DMS53 treated with DMSO at 0.1 percent for 48 hours (cell line): ENCODE measurements at regions not wholly inside any gene's neighbourhood (a gene's known extent, or its start where the extent isn't known, plus 50 kb on each side); places are given as distances from the start of the nearest gene placed in this dataset.

Experiments used
- DNase-seq: peaks from one replicate; lab custom pipeline; 2025; ENCODE audit not compliant: unreplicated experiment; lab: John Stamatoyannopoulos, UW

DNA sequence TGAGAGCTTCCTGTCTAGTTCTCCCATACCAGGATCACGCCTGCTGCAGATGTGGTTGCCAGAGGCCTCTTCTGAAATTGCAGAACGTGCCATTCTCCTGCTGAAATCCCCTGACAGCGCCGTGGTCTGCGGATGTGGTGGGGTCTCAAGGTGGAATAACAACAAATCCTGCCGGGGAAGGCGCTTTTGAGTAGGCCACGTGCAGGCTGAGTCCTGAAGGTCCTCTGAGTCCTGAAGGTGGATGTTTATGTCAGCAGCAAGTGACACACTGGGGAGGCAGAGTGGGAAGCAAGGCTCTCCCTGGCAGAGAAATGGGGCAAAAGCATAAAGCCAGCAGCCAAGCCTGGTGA lies 241.4 kb downstream of the MYCN start:
- no peak for DNase-seq

DNA sequence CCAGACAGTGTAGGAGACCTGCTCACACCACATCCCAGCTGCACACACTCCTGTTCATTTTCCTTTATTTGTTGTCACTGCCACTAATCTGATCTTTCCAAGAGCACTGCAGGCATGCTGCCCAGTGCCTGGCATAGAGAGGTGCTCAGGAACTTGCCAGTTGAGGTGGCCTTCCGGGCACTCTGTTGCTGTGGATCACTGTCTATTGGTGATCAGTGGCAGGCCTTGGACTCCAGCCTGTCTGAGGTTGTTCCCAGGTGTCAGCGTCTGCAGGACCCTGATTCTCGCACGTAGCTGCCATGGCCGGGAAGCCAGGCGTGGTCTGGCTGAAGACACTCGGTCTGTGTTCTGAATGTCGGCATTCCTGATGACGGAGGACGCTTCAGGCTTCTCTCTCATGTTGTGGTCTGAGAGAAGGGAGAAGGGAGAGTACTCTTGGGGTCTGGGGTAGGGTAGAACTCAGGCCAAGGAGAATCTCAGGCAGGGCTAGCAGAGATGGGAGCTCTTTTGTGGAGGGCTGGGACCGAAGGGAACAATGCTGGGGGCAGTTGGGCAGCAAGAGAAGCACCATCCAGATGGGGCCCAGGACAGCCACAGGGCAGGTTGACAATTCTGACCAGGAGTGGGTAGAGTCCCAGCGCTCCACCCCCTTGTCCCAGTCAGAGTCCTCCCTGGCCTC lies 240.9 kb downstream of the MYCN start:
- DNase-seq, result no peak

DNA sequence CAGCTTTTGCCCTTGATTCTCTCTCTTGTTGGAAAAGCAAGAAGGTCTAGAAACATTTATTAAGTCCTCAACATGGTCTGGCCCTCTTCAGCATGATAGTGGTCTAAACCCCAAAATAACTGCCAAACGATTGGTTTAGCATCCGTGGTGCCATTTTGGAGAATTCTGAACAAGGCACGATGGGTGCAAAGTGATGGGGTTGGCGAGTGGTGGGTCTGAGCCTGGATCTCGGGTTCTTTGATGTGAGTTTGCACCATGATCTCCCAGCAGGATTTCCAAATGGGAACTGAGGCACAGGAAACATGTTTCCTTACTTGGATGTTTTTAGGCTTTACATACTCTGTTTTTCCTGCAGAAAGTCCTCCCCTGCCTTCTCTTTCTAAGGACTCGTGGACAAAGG lies 240.3 kb downstream of the MYCN start:
- no peak for DNase-seq

DNA sequence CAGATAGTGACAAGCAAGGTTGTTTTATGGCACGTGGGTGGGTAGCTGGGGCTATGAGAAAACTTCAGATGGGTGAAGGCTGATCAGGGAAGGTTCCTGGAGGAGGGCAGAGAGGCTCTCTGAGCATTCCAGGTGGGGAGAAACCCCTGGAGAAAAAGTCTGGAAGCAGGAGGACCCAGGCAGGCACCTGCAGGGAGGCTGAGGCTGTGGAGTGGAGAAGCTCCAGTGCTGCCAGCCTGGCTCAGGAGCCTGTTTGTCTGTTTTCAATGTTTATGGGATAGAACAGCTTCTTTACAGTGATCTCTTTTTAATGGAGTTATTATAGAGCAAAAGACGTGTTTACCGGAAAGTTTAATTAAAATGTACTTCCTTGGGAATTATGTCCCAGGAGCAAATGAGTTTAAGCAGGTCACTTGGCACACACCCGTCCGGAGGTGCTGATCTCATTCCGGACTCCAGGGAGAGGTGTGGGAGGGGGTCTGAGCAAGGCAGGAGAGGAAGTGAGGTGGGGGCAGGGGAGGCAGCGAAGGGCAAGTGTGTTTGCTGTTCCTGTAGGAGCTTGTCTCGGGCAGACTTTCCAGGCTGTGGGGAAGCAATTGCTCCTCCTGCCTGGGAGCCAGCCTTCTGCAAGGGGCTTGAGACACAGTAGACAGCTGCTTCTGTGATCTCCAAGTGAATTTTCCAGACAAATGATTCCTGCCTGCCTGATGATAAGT lies 239.5 kb downstream of the MYCN start:
- no peak for DNase-seq

DNA sequence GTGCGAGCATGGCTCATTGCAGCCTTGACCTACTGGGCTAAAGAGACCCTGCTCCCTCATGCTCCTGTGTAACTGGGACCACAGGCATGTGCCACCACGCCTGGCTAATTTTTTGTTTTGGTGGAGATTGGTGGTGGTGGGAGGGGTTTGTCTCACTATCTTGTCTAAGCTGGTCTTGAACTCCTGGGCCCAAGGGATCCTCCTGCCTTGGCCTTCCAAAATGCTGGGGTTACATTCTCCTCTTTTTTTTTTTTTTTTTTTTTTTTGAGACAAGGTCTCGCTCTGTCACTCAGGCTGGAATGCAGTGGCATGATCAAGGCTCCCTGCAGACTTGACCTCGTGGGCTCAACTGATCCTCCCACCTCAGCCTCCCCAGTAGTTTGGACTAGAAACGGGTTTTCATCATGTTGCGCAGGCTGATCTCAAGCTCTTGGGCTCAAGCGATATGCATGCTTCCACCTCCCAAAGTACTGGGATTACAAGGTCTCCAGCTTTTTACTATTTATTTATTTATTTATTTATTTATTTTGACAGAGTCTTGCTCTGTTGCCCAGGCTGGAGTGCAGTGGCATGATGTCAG lies 238.3 kb downstream of the MYCN start:
- no peak for DNase-seq

DNA sequence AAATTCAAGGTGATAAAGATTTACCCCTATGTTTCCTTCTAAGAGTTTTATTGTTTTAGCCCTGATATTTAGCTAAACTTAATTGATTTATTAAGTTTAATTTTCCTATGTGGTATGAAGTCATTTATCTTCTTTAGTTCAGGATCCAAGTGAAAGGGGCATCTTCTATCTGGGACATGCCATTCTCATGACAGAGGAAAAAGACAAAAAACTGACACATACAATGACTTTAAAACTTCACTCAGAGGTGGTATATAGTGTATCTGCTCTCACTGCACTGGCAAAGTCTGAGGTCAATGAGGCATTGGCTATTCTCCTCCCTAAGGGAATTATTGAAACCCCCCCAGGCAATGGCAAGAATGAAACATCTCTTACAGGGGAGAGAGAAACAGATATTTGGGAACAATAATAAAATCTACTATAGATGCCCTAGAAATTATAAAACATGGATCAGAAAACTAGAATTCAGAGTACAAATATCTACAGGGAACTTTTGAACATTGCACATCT lies 237.4 kb downstream of the MYCN start:
- no peak for DNase-seq

DNA sequence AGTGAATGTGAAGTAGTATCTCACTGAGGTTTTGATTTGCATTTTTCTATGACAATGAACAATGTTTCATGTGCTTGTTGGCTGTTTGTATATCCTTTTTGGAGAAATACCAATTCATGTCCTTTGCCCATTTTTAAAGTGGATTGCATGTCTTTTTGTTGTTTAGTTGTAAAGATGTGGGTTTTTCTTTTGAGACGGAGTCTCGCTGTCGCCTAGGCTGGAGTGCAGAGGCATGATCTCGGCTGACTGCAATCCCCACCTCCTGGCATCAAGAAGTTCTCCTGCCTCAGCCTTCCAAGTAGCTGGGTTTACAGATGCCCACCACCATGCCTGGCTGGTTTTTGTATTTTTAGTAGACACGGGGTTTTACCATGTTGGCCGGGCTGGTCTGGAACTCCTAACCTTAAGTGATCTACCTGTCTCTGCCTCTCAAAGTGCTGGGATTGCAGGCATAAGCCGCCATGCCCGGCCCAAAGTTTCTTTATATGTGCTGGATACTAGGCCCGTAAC lies 236.7 kb downstream of the MYCN start:
- DNase-seq, result no peak

DNA sequence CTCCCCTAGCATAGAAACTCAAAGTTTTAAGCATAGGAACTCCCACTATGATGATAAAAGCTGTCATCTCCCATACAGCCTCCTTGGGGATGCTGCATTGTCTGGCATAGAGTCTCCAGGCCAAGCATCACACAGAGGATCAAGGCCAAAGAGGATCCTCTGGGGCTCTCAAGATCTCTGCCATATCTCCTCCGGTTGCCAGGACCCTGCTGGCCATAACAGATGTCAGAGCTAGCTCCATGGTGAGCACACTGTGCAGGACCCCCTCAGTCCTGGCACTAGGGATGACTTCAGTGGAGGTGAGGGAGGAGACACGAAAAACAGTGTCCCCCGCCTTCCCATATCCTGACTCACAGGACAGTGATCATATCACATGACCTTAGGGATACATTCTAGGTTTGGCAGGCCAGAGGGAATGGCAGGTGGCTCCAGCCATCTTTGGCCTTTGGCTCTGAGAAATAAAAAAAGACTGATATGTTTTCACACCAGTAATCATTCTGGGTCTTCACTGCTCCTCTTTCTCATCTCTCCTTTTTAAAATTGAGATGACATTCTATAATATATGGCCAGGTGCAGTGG lies 235.0 kb downstream of the MYCN start:
- DNase-seq, result no peak

DNA sequence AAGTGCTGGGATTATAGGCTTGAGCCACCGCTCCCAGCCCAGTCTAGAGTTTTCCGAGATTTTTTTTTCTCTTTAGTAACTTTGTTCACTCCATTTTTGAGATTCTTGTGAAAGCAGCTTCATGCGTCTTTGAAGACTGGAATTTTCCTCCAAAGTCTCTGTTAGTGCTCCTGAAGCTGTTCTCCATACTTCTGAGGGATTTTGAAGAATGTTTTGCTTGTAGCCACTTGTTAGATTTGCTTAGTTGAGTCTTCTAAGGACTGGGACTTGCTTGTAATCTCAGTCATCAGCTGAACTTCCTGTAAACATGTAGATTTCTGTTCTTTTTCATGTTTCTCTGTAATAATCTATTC lies 234.3 kb downstream of the MYCN start:
- no peak for DNase-seq

DNA sequence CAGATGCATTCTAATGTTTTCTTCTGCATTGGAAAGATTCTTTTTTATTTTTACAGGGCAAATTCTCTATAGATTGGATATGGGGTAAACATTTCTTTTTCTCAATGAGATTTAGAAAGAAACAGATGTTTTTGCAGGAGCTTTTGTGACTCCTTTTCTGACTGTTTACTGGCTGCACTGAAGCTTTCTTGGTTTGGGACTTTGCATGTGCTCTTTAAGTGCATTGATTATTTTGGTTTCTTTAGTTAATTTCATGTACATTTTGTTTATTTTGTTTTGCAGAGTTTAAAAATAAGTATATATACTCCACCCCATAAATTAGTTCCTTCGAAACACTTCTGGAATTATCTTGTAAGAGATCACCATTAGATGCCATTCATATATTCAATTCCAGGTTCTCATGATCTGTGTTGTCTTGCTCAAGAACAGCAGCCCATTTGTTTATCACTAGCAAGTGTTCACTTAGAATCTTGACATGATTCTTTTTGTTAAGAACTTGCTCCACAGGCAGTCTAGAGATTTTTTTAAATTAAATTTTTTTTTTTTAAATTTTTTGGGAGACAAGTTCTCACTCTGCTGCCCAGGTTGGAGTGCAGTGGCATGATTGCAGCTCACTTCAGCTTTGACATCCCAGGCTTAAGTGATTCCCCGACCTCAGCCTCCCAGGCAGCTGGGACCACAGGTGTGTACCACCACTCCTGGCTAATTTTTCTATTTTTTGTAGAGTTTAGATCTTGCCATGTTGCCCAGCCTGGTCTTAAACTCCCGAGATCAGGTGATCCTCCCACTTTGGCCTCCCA lies 233.7 kb downstream of the MYCN start:
- no peak for DNase-seq

DNA sequence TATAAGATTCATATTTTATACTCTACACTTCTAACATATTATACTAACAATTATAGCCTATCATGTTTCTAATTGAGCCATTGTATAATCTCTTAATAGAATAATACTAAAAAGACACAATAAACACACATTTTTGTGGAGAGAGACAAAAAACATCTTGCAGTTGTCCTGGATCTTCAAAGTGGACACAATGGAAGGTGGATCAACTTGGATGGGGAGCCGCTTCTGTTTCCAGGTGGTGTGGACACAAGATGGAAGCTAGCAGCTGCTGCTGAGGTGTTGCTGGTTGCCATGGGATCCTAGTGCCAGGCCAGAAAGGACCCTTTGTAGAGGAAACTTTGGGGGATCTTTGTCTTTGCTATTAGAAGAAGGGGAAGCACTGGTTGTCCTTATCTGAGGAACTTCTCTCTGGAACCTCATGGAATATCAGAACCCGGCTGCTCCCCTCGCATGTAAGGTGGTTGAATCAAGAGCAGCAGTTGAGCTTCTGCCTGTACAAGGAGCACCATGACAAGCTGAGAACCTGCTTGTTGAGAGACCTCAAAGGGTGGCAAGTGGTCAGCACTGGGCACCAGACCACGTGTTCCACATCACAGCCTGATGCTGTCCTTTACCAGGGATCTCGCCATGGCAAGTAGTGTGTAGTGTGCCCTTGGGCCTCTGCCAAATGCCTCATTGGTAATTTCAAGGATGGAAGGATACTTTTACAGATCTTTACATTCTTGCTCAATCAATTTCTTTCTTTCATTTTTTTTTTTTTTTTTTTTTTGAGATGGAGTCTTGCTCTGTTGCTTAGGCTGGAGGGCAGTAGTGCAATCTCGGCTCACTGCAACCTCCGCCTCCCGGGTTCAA lies 232.2 kb downstream of the MYCN start:
- no peak for DNase-seq

DNA sequence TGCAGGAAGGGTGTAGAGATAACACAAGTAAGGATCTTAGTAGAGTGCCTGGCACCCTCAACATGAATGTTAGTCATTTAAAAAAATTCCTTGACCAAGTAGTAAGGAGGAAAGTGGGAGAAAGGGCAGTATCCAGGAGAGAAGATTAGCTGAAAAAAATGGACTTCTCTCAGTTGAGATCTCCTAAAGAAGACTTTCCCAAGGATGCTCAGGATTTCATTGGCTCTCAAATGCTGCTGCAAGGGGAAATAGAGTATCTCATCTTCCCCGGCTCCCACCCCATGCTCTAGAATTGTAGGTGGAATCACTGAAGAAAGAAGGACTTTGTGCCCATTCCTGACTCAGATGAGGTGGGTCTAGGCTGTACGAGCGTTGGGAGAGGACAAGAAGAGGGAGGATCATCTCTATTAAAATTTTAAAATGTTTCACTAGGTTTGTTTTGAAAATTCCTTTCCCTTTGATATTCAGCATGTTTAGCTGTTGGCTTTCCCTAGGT lies 231.1 kb downstream of the MYCN start:
- DNase-seq, result no peak

DNA sequence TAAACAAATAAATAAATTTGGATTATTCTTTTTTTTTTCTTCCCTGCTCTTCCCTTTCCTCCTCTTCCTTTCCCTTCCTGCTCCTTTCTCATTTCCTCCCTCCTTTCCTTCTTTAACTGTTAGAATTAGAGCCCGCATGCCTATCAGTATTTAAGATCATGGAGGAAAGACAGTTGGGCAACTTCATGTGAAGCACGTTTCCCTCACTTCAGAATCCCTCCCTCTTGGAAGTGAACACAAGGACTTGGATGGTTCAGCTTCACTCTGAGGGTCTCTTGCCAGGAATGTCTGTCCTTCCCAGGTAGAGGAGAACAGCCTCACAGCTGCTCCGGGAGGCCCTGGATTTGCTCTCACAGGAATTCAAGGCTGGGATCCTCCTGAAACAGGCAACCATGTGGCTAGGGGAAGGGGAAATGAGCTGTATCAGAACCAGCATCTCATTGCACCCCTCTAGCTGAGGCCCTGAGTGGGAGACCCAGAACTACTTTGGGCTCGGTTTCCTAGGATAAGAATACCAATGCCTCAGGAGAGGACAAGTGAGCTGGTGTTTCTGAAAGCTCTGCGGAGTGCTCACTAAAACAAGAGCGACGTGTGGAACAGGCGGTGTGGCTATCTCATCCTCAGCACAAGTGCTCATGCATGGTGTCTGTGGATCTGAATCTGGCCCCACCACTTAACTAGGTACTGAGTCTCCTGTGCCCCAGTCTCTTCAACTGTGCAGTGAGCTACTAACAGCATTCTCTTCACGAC lies 230.5 kb downstream of the MYCN start:
- no peak for DNase-seq

DNA sequence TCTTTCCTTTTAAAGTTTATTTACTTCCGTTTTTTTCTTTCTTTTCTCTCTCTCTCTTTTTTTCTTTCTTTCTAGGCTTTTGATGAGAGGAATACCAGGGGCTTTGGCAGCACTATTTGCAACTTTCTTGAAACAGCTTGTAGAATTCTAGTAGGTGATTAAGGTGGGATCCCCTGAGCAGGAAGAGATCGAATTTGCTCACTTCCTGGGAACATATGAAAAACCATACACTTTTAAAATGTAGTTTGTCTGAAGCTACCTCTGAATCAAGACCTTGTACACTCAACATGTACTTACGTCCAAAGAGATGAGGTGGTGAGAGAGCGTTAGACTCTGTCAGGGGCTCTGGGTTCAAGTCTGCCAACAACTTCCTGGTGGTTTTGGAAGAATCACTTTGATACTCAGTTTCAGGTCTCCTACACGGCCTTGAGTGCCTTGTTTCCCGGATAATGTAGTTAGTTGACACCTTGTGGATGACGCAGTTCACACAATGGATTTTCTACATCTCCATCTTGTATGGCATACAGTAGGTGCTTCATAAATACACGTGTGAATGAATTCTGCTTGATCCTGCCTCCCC lies 229.1 kb downstream of the MYCN start:
- DNase-seq, result no peak

DNA sequence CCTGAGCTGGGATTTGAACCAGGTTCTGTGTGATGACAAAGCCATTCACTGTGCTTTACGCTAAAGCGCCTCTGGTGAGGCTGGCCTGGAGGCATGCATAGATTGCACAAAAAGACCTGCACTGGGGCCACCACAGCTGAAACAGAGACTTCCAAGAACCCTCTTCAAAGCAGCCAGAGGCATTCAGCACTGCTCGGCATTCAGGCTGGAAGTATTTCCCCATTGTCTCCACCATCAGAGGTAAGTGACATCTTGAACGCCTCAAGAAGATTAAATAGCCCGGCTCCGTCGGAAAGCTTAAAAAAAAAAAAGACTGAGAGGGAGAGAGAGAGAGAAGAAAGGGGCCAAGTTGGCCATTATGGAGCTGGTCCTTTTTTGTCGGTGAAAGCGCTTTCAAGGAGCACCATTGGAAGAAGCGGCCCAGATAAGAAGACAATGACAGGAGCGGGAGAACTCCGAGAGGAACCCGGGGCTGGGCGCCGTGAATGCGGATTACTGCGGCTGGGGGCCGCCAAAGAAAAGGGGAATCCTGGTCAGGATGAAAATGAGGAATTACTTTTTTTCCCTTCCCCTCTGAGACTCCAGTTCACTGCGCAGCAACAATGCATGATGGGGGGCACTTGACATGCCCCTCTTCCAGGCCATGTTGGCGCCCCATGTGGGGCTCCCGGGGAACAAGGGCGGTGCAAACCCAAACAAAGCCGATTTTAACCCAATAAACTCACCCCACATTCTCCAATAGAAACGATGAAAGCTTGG lies 228.3 kb downstream of the MYCN start:
- no peak for DNase-seq

DNA sequence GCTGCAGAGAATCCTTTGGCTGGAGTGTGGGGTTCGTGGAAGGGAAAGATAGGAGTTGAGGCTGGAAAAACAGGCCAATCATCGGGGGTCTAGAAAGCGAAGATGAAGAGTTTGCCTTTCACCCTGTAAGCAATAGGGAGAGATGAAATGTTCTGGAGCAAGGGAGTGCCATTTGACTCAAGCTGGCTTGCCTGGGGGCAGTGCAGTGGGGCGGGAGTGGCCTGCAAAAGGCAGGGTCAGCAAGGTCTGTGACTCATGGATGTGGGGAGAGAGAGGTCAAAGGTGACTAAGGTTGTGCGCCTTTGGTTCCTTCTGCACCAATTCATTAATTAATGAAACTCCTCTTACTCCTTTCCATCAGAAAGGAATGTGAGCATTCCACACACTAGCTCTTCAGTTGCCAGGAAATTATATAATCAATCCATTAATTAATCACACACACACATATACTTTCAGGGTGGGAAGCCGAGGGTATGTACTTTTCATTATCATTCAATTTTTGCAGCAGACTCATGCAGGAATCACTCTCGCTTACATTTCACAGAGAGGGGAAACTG lies 227.6 kb downstream of the MYCN start:
- no peak for DNase-seq

DNA sequence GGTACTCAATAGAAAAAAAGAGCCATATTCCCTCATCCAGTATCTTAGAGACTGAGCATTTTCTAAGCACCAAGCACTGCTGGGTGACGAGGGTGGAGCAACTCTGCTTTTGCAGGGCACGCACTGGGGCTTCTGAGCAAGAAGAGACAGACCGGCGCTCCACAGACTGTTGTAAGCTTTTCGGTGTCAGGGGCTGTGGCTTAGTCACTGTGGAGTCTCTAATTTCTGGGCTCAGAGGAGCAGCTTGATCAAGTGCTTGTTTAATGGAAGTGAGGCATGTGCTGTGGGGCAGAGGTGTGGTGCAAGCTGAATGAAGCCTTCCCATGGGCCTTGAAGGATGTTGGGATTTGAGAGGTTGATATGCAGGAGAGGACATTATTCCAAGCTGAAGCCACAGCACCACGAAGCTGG lies 227.1 kb downstream of the MYCN start:
- no peak for DNase-seq
